ENCODE measurements at regions not wholly inside any gene's neighbourhood (a gene's known extent, or its start where the extent isn't known, plus 50 kb on each side); places are given as distances from the start of the nearest gene placed in this dataset.

DNA sequence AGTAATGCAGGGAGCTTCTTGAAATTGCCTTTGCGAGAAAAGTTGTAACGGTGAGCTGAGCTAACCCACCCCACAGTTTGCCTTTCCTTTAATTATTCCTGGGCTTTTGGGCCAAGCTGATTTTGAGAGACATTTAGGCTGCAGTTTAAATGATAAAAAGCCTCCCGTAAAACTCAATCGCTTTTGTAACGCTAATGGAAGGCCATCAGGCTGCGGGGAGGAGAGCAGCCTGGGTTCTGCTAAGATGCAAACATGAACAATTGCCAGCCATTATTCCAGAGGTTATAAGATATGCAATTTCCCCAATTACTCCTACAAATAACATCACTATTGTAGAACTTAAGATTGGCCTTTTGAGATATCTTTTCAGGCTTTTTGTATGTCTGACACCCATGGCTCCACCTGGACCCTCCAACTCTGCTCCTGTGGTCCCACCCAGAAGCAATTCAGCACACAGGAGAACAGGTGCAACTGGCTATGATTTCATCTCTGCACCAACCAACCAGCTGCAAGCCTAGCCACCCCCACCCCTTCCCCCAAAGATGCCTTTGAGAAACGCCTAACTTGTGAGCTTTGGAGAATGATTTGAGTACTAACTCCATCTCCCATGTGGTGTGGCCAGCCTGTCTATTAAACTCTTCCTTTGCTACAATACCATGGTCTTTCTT lies 108.2 kb upstream of the FAM9C start:
- TF ChIP-seq, protein P1, sequence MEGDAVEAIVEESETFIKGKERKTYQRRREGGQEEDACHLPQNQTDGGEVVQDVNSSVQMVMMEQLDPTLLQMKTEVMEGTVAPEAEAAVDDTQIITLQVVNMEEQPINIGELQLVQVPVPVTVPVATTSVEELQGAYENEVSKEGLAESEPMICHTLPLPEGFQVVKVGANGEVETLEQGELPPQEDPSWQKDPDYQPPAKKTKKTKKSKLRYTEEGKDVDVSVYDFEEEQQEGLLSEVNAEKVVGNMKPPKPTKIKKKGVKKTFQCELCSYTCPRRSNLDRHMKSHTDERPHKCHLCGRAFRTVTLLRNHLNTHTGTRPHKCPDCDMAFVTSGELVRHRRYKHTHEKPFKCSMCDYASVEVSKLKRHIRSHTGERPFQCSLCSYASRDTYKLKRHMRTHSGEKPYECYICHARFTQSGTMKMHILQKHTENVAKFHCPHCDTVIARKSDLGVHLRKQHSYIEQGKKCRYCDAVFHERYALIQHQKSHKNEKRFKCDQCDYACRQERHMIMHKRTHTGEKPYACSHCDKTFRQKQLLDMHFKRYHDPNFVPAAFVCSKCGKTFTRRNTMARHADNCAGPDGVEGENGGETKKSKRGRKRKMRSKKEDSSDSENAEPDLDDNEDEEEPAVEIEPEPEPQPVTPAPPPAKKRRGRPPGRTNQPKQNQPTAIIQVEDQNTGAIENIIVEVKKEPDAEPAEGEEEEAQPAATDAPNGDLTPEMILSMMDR (tag by site-specific recombination; IDR thresholded peaks at IDR 0.05): no peak
- no peak for TF ChIP-seq GFI1B (tag by site-specific recombination; IDR thresholded peaks at IDR 0.05)
- TF ChIP-seq HOXA7 (CRISPR knock-in tag; IDR thresholded peaks at IDR 0.05; ENCODE audit: borderline replicate concordance): no peak
- TF ChIP-seq, protein P2, sequence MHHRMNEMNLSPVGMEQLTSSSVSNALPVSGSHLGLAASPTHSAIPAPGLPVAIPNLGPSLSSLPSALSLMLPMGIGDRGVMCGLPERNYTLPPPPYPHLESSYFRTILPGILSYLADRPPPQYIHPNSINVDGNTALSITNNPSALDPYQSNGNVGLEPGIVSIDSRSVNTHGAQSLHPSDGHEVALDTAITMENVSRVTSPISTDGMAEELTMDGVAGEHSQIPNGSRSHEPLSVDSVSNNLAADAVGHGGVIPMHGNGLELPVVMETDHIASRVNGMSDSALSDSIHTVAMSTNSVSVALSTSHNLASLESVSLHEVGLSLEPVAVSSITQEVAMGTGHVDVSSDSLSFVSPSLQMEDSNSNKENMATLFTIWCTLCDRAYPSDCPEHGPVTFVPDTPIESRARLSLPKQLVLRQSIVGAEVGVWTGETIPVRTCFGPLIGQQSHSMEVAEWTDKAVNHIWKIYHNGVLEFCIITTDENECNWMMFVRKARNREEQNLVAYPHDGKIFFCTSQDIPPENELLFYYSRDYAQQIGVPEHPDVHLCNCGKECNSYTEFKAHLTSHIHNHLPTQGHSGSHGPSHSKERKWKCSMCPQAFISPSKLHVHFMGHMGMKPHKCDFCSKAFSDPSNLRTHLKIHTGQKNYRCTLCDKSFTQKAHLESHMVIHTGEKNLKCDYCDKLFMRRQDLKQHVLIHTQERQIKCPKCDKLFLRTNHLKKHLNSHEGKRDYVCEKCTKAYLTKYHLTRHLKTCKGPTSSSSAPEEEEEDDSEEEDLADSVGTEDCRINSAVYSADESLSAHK (tag by site-specific recombination; IDR thresholded peaks at IDR 0.05): no peak
- TF ChIP-seq ZNF416 (tag by site-specific recombination; IDR thresholded peaks at IDR 0.05): no peak
- TF ChIP-seq, protein P3, sequence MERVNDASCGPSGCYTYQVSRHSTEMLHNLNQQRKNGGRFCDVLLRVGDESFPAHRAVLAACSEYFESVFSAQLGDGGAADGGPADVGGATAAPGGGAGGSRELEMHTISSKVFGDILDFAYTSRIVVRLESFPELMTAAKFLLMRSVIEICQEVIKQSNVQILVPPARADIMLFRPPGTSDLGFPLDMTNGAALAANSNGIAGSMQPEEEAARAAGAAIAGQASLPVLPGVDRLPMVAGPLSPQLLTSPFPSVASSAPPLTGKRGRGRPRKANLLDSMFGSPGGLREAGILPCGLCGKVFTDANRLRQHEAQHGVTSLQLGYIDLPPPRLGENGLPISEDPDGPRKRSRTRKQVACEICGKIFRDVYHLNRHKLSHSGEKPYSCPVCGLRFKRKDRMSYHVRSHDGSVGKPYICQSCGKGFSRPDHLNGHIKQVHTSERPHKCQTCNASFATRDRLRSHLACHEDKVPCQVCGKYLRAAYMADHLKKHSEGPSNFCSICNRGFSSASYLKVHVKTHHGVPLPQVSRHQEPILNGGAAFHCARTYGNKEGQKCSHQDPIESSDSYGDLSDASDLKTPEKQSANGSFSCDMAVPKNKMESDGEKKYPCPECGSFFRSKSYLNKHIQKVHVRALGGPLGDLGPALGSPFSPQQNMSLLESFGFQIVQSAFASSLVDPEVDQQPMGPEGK (tag by site-specific recombination; IDR thresholded peaks at IDR 0.05): no peak
- TF ChIP-seq KLF9 (tag by site-specific recombination; IDR thresholded peaks at IDR 0.05; ENCODE audit: low read depth): no peak
